Eye (tissue), 1 donor: ENCODE measurements at regions not wholly inside any gene's neighbourhood (a gene's known extent, or its start where the extent isn't known, plus 50 kb on each side); places are given as distances from the start of the nearest gene placed in this dataset.

ENCODE experiments used
- DNase-seq: peaks from one replicate; pipeline ENCODE4 v3.0.0-alpha.2; 2015

DNA sequence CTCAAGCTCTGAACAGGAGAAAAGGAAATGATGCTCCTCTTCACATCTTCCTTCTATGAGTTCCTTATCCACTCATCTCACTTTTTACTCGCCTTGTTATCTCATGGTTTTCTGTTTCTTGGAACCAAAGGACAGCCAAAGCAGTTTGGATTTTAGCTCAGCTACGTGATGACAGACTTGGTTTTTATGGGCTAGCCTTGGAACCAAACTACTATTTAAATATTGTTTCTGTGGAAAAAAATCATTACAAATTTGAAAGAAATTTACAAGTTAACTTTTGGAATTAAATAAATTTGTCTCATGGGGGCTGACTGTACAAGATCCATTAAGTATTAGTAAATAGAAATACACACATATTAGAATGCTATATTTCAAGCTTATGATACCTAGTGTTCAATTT lies 727.8 kb upstream of the FANCL start:
- DNase-seq: no peak

DNA sequence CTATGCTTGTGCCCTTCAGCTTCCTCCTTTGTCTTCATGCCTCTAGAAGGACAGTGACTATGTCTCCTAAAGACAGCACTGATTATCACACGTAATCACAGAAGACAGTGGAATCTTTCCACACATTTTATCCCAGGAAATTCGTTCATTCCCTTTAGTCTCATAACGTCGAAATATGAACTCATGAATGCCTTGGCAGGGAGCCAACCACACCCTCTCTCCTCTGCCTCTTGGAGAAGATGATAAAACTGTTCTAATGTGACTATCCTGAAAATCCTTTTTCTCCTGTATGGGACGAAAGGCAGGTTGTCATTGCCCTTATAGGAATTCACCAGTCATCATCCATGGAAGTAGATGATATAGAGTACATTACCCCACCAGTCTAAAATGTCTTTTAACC lies 726.6 kb upstream of the FANCL start:
- no peak for DNase-seq

DNA sequence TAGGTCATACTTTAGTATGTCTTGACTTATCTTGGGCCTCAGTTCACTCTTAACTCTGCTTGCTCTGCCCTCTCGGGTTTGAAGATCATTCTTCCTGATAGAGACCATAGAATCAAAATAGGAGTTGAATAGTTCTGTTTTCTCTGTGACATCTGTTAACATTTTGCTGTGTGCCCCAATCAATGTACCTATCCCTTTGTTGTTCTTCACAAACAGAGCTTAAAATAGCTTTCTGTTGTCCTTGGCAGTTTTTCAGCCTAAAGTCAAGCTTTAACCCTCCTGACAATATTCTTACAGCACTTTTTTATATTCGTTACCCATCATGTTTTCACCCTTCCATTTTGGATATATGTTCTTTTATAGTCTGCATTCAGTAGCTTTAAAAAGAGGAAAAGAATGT lies 724.5 kb upstream of the FANCL start:
- DNase-seq: no peak

DNA sequence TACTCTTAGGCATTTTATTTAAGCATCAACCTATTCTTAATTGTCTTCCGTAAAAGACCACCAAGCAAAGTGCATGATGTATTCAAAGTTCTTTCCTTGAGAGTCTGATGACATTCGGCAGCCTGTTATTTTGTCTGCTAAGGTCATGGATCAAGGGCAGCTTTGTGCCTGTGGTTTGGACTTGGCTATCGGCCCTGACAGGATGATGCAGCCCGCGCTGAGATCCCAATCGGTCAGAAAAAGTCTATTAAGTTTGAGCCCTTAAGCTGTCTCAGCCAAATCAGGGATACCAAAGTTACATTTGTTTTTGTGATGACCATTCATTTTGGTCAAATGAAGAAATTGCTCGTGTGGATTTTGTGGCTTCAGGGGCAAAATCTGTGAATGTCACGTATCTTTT lies 718.9 kb upstream of the FANCL start:
- DNase-seq: no peak

DNA sequence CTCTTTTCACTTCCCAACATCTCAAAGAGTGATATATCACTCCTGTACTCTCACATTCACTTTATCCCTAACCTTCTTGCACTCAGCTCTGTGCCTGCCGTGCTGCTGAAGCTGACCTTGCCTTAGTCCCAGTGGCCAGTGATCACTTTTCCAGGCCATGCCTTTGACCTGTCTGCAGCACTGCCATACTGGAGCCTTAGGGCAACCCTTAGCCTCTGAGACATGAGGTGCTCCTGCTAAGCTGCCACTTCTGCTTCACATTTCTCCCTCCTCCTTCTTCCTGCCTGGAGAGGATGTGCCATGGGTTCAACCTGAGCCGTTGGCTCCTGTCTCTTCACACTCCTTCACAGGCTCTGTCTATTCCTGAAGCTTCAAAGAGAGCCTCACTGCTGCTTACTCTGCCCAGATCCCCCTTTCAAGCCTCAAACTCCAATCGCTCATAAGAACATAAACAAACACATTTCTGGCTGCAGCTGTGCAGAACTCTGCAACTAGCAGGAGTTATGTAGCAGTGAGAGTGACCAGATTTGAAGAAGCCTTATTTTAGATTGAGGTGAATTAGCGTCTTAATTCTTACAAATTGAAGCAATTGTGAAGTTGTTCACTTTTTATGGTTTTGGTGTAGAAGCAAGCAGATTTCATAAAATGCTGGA lies 716.2 kb upstream of the FANCL start:
- no peak for DNase-seq

DNA sequence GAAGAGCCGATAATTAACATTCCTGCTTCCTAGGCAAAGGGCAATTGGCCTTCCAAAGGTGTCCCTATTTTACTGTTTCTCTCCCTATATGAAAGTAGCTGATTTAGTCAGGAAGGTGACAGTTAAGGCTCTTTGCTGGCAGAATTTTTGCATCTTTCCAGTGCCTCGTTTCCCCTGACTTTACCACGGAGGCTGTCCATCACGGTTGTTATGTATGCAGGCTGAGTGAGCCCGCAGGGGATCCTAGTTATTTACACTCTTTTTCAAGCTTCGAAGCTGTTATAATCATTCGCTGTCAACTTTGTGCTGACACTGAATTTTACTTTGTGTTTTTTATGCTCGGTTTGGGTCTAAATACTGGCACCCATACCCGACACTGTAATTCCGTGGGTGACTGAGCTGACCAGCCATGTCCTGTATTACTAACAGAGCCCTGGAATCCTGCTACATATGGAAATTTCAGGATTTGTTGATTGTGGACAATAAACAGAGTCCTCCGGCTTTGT lies 713.8 kb upstream of the FANCL start:
- no peak for DNase-seq

DNA sequence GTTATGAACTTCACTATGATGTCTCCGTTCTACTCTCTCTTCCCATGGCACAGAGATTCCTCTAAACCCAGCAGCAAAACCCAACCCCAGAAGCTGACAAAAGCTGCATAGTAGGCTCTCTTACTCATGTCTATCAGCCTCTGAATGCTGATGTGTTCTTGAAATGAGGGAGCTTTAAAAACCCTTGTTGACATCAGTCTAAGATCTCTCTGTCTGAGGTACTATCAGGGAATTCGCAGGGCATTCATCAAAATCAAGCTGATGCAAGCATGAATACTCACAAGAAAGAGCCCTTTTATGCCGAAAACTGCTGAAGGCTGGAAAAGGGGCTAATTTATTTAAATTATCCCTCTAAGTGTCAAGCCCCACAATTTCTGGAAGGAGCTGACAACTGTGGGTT lies 710.6 kb upstream of the FANCL start:
- DNase-seq: no peak

DNA sequence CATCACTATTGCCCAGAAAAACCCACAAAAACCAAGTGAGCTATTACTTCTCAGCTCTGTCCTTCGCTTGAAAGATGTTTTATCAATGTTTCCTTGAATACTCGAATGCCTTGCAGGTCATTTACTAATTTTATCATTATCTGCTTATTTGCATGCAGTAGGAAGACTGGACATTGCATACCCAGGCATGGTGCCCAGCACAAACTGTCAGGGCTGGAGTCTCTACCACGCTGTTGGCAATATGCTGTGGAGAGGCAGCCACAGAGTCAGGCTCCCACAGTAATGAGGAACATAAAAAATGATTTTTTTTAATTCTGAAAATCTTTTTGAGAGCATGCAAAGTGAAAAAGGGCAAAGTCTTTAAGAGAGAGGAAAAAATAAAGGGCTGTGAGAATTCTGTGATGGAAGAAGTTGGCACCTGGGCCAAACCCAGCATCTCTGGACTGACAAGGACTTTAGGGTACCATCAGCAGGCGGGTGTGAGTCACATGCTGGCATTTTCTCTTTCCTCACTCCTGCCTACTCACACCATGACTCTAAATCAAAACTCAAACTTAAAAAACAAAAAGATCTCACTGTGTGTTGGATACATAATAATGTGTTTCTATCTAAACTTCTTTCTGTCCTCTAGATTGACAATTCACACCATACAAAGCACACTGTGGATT lies 709.8 kb upstream of the FANCL start:
- DNase-seq: no peak

DNA sequence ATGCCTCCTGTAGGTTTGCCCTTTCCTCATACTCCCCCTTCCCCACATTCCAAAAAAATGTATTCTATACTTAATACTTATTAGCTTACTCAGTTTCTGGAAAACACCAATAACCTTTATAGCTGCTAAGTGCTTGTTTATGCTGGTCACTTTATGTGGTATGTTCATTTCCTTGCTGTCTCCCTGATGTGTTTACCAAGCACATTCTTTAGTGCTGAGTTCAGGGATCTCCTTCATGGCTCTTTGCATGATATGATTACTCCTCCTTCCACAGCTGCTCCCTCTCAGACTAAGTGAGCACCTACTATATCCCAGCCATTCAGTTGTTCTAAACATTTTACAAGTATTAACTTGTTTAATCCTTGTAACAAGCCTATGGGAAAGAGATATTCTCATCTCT lies 698.3 kb upstream of the FANCL start:
- no peak for DNase-seq

DNA sequence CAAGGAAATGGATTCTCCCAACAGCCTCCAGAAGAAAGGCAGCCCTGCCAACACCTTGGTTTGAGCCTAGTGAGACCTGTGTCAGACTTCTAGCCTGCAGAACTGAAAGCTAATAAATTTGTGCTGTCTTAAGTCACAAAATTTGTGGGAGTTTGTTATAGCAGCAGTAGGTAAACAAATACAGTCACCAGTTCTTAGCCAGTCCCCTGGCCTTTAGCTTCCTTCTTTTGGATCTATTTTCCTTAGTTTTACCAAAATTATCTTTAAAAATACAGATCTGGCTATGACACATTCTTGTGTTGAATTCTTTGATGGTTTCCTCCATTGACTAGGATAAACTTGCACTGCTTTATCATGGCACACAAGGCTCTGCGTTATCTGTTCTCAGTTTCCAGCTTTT lies 697.9 kb upstream of the FANCL start:
- DNase-seq: no peak

DNA sequence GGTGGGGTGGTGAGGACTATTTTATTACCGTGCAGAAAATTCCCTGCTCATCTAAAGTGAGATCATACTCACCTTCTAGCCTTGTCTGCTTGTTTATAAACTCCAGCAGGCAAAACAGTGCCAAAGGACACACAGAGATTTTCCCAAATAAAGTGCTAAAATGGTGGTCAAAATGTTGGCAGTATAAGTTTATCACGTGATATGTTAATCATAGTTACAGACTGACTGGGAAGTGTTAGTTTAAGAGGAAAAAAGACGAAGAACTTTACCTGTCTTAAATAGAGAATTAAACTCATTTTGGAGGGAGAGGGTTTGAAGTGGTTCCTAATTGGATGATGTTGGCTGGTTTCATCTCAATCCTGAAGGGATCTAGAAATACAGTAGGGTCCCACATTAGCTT lies 691.7 kb upstream of the FANCL start:
- DNase-seq: no peak

DNA sequence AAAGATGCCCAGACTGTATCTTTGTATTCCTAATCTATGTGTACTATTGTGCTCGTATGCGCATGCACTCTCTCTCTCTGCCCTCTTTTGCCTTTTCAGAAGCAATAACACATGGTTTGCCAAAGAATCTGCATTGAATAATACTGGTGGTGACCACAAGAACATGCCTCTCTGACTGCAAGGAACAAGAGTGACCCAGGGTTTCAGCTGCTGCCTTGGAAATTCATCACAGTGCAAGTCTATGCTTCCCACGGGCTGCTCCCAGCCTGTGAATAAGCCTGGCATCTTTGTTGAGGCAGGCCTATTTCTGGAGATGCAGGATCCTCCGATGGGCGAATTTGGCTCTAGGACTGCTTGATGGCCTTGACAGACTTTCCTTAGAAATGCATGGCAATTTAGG lies 689.4 kb upstream of the FANCL start:
- DNase-seq: no peak

DNA sequence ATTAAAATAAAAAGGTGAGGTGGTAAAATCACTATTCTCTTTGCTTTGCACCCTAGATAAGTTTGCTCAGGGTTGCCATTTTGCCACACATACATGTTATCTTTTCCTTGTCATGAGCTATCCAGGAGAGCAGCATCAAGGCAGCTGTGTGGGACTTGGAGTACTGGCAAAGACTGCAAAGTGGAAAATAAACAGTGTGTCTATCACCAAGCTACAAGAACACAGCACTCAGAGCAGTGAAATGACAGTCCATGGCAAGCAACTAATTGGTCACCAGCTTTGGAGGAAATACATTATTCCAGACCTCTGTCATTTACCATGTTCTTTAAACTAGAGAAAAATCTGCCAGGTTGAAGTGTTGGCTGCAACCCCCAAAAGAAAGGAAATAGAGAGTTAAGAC lies 687.8 kb upstream of the FANCL start:
- DNase-seq: no peak

DNA sequence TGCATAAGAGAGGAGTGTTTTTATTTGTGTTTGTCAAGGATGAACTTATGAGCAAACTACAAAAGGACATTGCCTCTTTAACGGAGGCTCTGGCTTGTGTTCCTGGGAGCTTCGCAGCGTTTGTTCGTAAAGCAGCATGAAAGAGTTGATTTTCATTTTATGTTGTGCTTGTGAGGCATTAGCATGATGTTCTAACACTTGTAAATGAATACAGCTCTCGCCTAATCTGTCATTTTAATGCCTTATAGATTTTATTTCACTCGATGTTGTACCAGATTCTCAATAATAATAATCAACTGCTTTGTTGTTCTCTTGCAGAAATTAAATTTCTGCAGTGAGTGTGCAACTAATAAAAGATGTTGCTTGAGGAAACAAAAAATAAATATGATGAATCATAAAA lies 687.3 kb upstream of the FANCL start:
- DNase-seq: no peak

DNA sequence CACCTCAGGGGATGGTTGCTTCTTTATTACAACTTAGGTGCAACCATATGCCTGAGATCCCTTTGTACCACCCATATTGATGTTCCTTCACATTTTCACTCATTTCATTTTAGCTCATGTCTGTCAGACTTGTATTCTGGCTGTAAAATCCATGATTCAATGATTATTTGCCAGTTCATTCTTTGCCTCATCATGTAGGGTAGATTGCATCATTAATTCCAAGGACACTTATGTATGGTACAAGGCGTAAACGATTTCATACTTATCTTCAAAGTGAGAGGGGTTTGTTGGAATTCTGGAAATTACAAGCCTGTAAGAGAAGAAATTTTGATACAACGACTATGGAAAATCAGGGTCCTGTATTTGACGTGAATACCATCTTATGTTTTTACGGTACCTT lies 685.0 kb upstream of the FANCL start:
- DNase-seq: no peak

DNA sequence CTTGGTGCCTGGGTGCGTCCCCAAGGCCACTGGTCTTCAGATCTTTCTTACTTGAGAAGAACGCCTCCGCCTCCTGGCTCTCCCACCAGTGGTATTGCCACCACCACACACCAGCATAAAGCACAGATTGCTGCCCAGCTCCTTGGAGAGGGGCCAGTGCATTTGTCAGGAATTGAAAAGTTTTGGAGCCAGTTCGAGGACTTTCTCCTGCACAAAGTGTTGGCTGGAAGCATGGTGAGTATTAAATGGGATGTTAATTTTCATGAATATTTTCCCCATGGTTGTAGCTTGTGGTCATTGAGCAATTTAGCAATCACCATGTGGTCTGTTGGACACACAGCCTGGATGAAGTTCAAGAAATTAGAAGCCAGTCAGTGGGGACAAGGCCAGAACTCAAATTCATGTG lies 684.6 kb upstream of the FANCL start:
- DNase-seq: no peak

DNA sequence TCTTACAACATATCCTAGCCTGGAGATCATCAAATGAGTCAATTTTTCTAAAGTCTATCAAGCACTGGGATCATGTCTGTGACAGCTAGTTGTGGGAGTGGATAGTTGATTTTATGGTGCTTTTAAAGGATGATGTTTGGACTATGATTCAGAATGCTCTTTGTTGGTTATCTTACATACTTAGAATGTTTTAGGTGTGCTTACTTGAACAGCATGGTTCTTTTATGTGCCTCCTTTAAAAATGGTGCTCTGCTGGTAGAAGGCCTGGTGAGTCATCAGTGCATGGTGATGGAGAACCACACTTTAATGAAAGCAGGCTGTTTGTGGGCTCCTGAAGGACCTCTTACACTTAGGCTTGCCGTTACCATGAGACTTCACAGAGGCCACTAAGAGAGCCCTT lies 682.7 kb upstream of the FANCL start:
- DNase-seq: no peak

DNA sequence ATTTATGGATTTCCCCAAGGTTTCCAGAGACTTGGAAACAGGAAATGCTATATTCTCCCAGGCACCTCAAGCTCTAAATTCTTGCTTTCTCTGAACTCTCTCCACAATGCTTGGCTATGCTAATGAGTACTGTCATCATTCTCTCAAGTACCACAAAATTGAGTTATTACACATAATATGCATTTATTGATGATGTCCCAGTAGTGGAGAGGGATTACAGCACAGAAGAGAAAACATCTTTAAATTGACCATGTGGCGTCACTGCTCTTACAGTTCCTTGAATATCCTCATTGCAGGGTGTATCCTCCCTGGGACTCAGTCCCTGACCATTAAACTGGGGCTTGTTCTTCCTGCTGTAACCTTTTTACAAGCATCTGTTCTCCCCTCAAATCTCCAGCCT lies 681.1 kb upstream of the FANCL start:
- DNase-seq: no peak

DNA sequence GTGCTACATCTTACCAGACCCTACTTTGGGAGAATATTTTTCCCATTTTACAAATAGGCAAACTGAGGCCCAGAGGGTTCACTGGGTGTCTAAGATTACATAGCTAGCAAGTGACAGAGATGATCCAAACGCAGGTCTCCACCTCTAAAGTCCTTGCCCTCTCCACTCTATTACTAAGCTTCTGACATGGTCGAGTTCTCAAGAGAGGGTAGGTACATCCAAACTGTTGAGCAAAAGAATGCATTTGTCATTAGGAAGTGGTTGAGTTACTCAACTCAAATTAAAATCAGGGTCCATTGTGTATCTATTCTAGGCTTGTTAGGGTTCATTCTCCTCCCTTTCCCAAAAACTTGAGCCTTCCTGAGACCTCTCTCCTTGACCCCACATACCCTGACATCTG lies 680.6 kb upstream of the FANCL start:
- DNase-seq: no peak

DNA sequence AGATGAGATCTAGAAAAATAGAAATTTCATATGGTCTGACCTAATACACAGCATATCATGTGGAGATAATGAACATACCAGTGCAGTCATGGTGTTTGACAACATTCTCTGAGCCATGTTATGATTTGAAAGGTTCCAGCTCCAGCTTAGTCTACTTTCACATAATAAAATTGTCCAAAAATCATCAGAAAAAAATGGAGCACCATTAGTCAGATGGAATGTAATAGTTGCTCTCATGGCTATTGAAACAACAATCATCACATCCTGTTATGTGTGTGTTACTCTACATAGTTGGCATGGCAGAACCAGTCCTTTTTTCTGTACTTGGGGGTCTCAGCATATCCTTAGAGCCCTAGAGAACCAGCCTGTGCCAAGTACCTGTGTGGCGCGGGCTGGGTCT lies 678.9 kb upstream of the FANCL start:
- no peak for DNase-seq

DNA sequence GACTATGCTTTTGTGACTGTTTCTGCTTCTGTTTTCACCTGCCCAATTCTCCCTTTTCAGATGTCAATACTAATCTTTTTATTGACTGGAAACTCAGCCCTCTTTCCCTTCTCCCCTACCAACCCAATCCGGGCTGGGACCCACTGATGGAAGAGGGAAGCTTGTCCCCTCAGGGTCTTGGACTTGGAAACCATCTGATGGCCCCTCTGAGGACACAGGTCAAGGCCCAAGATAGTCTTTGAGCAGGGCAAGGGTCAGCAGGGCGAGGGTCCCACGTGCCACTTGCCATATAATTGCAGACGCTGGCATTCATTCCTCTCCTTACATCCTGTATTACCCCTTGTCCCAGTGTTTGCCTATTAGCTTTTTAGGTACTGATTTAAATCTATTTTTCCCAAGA lies 678.2 kb upstream of the FANCL start:
- DNase-seq: no peak

DNA sequence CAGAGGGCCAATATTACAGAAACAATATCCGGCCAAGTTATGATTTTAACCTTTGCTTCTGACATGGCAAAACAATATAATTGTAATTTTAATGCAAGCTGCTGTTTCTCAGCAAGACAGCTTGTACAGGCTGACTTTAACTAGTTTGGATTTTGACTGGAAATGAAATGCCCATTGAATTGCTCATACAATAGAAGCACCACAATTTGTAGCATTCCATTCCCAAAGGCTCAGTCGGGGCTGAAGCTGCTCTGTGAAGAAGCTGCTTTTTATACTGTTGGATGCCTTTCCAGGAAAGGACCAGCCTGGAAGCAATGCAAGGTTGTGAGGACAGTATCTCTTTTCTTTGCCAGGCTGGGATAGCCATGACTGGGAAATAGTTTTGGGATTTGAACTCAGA lies 677.0 kb upstream of the FANCL start:
- no peak for DNase-seq

DNA sequence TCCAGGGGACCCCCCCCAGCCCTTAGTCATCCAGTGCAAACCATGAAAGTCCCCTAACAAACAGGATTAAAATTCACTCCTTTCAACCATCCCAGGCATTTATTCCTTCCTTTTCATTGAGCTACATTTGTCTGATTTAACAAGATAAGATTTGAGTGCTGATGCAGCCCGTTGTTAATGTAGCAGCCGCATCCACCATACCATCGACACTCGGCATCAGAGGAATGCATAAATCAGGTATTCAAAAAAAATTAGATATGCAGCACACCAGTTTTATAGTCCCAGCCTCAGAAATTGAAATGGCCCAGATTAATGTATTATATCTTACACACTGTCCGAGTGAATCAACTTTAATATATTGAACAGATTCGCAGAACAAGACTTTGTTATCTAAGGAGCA lies 676.5 kb upstream of the FANCL start:
- no peak for DNase-seq

DNA sequence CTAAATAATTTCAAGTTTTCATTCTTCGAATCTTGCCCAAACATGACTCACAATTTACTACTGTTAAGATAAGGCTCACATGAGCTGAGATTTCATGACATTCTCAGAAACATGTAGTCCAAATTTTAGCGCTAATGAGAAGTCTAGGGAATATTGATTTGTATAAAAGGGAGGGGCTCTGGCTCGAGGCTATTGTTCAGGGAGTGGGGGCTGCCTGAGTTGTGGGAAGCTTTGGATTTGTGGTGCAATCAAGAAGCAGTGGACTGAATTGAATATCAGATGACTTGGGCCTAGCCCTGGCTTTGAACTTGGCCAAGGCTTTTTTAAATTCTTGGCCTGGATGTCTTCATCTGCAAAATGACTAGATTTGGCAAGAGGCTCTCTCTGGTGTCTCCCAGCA lies 674.9 kb upstream of the FANCL start:
- DNase-seq: no peak
